ENCODE measurements at regions not wholly inside any gene's neighbourhood (a gene's known extent, or its start where the extent isn't known, plus 50 kb on each side); places are given as distances from the start of the nearest gene placed in this dataset.

DNA sequence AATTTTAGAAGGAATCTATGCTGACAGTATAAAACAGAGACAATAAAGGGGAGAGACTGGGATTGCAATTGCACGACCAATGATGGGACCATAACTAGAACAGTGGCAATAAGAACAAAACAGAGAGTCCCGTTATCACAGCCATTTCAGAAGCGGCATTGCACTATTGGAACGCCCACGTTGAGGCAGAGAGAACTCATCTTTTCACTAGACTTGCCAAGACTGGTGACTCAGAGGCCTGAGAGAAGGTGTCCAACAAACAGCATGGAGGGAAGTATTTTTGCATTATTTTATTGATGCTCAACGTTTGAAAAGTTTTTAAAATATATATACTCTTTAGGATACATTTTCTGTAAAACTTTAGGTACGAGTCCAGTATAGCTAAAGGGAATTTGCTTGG is 737.7 kb downstream of the TLE1 start:
- TF ChIP-seq CTCF (IDR thresholded peaks at IDR 0.05) (no peak), EP300 (IDR thresholded peaks at IDR 0.05) (no peak)
